Colonic mucosa (tissue), 4 donors: ENCODE measurements at regions not wholly inside any gene's neighbourhood (a gene's known extent, or its start where the extent isn't known, plus 50 kb on each side); places are given as distances from the start of the nearest gene placed in this dataset.

Experiments
- DNase-seq: peaks from one replicate; pipeline ENCODE4 v3.0.0-alpha.2; 2020
- H3K27ac ChIP-seq: fragments of 200-600 bp; one replicate; pipeline ENCODE4 v1.8.0; 2021
- H3K27me3 ChIP-seq: fragments of 200-600 bp; one replicate; pipeline ENCODE4 v1.8.0; 2021
- H3K36me3 ChIP-seq: fragments of 200-600 bp; one replicate; pipeline ENCODE4 v1.8.0; 2021
- H3K4me1 ChIP-seq: fragments of 200-600 bp; one replicate; pipeline ENCODE4 v1.8.0; 2021; ENCODE audit warnings: mild to moderate bottlenecking
- H3K4me3 ChIP-seq: fragments of 200-600 bp; one replicate; pipeline ENCODE4 v1.8.0; 2021
- H3K9ac ChIP-seq, 2 donors: one replicate each; pipeline ENCODE4 v1.7.0; 2013; ENCODE audit warnings: control low read depth in 2 of 2, low read depth in 2 of 2, low read length in 2 of 2
- H3K9me3 ChIP-seq: fragments of 200-600 bp; one replicate; pipeline ENCODE4 v1.8.0; 2021
- intact Hi-C: fragments of 100-400 bp; cut with DNase I; formaldehyde crosslinking; loops from one replicate; pipeline ENCODE4 v1.14.1; 2022
- TF ChIP-seq, protein P1 (sequence below): fragments of 200-600 bp; IDR thresholded peaks from one replicate; pipeline ENCODE4 v1.8.0; 2022; ENCODE audit warnings: antibody characterized with exemption, mild to moderate bottlenecking
- donor health status: healthy.
- donor health status: DM: no; HTN: no; CAD: no.
- donor health status: DM: no; HTN: no; CAD: no.

DNA sequence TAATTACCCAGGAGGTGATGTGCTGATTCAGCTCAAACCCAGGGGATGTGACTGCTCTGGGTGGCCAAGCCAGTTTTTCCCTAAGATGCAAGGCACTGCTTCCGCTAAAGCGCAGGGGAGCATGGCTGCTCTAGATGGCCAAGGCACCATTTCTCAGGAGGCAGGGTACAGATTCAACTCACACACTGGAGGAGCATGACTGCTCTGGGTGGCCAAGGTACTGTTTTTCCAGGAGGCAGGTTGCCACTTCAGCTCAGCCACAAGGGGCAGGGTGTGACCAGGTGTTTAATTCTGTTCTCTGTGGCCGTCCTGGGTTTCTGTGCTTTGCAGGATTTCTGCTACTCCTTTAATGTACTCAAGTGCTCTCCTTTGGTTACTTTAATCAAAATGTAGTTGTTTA, 659.3 kb upstream of the ARRDC4 start:
- Histone ChIP-seq H3K9me3 (no peaks in the 10 kb centered on the region), H3K27me3 (no peaks in the 10 kb centered on the region), H3K4me1 (no peaks in the 10 kb centered on the region), H3K36me3 (no peaks in the 10 kb centered on the region), H3K27ac (no peak overlapping the region), H3K9ac (no peak overlapping the region), H3K4me3 (no peak overlapping the region)
- intact Hi-C loops = no loop called here
- TF ChIP-seq, protein P1, sequence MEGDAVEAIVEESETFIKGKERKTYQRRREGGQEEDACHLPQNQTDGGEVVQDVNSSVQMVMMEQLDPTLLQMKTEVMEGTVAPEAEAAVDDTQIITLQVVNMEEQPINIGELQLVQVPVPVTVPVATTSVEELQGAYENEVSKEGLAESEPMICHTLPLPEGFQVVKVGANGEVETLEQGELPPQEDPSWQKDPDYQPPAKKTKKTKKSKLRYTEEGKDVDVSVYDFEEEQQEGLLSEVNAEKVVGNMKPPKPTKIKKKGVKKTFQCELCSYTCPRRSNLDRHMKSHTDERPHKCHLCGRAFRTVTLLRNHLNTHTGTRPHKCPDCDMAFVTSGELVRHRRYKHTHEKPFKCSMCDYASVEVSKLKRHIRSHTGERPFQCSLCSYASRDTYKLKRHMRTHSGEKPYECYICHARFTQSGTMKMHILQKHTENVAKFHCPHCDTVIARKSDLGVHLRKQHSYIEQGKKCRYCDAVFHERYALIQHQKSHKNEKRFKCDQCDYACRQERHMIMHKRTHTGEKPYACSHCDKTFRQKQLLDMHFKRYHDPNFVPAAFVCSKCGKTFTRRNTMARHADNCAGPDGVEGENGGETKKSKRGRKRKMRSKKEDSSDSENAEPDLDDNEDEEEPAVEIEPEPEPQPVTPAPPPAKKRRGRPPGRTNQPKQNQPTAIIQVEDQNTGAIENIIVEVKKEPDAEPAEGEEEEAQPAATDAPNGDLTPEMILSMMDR = no peak
- DNase-seq = no peak

DNA sequence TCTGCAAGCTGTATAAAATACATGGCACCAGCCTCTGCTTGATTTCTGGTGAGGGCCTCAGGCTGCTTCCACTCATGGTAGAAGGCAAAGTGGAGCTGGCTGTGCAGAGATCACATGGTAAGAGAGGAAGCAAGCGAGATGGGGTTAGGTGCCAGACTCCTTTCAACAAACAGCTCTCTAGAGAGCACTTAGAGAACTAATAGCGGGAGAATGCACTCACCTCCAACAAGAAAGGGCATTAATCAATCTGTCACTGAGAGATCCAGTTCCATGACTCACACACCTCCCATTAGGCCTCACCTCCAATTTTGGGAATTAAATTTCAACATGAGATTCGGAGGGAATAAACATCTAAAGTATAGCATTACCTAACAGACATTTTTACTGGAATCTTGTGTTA, 644.1 kb upstream of the ARRDC4 start:
- no peaks in the 10 kb centered on the region for H3K9me3 ChIP-seq
- intact Hi-C loops = no loop called here
- TF ChIP-seq, protein P1 = no peak

DNA sequence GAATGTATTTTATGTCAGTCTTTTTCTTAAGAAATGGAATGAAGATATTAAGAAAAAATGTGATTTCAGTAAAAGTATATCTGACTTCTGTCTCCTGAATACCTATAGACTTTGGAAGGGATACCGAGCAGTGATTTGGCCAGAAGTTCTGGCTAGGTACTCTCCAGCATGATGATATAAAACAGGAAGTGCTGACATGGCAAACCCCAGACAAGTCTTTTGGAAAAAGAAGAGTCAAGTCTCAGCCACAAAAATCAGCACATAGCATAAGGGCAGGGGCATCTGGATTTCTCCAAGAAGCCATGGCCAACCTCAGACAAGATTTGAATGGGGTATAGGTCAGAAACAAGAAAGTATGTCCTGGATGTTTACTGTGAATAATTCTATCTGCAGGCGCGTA, 643.3 kb upstream of the ARRDC4 start:
- Histone ChIP-seq H3K36me3 (no peaks in the 10 kb centered on the region), H3K27me3 (no peaks in the 10 kb centered on the region), H3K9me3 (no peaks in the 10 kb centered on the region), H3K4me3 (no peak overlapping the region), H3K9ac (no peak overlapping the region), H3K27ac (no peak overlapping the region), H3K4me1 (no peaks in the 10 kb centered on the region)
- DNase-seq = no peak
- intact Hi-C loops = no loop called here
- TF ChIP-seq, protein P1 = no peak

More for the DNA sequence above, 644.1 kb upstream of the ARRDC4 start:
- Histone ChIP-seq H3K27ac (no peak overlapping the region), H3K9ac (no peak overlapping the region), H3K4me3 (no peak overlapping the region), H3K4me1 (no peaks in the 10 kb centered on the region), H3K27me3 (no peaks in the 10 kb centered on the region), H3K36me3 (no peaks in the 10 kb centered on the region)
- no peak for DNase-seq

DNA sequence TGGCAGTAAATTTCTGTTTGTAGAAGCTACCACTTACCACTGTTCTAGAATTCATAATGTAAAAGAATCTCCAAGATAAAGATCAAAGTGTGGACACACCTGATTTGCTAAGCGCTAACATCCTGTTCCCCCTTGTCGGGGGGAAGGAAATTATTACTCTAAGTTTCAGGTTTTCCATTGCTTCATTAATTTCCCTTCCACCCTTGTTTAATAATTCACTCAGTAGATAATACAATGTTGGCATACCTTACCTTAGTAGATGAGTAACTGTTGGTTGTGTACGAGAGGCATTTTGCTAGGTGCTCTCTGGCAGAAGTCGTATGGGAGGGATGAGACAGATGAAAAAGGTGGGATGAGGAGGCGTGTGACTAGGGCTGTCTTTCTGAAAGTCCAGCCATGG, 641.2 kb upstream of the ARRDC4 start:
- no peak overlapping the region for H3K4me3 ChIP-seq
- H3K27me3 ChIP-seq = no peaks in the 10 kb centered on the region
- no peak overlapping the region for H3K27ac ChIP-seq
- no peaks in the 10 kb centered on the region for H3K9me3 ChIP-seq
- TF ChIP-seq, protein P1 = no peak
- H3K4me1 ChIP-seq = no peaks in the 10 kb centered on the region
- intact Hi-C loops = no loop called here
- H3K9ac ChIP-seq = no peak overlapping the region
- H3K36me3 ChIP-seq = no peaks in the 10 kb centered on the region
- no peak for DNase-seq

DNA sequence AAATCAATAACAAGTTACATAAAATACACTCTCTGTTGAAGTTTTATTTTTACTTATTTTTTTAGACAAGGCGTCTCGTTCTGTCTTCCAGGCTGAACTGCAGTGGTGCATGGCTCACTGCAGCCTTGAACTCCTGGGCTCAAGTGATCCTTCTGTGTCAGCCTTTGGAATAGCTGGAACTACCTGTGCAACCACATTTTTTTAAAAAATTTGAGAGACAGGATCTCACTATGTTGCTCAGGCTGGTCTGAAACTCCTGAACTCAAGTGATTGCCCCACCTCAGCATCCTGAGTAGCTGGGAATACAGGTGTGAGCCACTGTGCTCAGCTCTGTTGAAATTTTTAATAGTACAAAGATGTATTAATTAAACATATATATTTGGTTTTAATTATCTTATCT, 614.3 kb upstream of the ARRDC4 start:
- Histone ChIP-seq H3K4me3 (no peak overlapping the region), H3K27me3 (no peaks in the 10 kb centered on the region), H3K9me3 (no peaks in the 10 kb centered on the region), H3K9ac (no peak overlapping the region), H3K36me3 (no peaks in the 10 kb centered on the region), H3K27ac (no peak overlapping the region), H3K4me1 (no peaks in the 10 kb centered on the region)
- intact Hi-C loops = no loop called here
- DNase-seq = no peak
- TF ChIP-seq, protein P1 = no peak

DNA sequence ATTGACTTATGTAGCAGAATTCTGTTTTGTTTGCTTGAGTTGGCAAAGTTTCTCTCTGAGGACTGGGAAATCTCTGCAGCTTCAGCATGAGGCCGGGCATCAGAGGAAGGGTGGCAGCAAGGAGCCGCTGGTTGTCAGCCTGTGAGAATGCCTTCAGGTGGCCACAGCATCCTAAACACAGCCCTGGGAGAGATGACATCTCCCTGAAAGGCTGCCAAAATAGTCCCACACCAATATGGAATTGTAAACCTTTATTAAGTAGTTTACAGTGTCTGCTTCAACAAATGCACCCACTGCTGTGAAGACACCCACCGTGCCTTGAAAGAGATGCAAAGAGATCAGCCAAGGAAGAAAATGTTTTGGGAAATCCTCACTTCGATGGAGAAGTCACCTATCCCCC, 609.7 kb upstream of the ARRDC4 start:
- Histone ChIP-seq H3K4me3 (no peak overlapping the region), H3K9ac (no peak overlapping the region), H3K27ac (no peak overlapping the region), H3K36me3 (no peaks in the 10 kb centered on the region), H3K9me3 (no peaks in the 10 kb centered on the region), H3K27me3 (no peaks in the 10 kb centered on the region), H3K4me1 (no peaks in the 10 kb centered on the region)
- TF ChIP-seq, protein P1 = no peak
- intact Hi-C loops = no loop called here
- no peak for DNase-seq
